ENCODE measurements at regions not wholly inside any gene's neighbourhood (a gene's known extent, or its start where the extent isn't known, plus 50 kb on each side); places are given as distances from the start of the nearest gene placed in this dataset.

DNA sequence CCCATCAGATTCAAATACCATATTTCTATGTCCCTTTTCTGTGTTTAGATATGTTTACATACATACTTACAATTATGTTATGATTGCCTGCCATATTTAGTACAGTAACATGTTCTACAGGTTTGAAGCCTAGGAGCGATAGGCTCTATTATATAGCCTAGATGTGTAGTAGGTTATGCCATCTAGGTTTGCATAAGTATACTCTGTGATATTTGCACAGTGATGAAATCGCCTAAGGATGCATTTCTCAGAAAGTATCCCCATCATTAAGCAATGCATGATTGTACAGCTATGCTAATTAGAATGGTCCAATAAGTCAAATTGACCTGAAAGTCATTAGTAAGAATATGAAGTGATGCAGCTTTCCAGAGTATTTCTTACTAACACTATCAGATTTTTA is 1171.7 kb upstream of the LRRTM3 start:
- H3K36me3 ChIP-seq (replicated peaks; ENCODE audit: low read depth, low read length) = no peaks in the 10 kb centered on the region
- no peak overlapping the region for H3K27ac ChIP-seq (ENCODE audit: low read length)
- TF ChIP-seq, protein P1, sequence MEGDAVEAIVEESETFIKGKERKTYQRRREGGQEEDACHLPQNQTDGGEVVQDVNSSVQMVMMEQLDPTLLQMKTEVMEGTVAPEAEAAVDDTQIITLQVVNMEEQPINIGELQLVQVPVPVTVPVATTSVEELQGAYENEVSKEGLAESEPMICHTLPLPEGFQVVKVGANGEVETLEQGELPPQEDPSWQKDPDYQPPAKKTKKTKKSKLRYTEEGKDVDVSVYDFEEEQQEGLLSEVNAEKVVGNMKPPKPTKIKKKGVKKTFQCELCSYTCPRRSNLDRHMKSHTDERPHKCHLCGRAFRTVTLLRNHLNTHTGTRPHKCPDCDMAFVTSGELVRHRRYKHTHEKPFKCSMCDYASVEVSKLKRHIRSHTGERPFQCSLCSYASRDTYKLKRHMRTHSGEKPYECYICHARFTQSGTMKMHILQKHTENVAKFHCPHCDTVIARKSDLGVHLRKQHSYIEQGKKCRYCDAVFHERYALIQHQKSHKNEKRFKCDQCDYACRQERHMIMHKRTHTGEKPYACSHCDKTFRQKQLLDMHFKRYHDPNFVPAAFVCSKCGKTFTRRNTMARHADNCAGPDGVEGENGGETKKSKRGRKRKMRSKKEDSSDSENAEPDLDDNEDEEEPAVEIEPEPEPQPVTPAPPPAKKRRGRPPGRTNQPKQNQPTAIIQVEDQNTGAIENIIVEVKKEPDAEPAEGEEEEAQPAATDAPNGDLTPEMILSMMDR (IDR thresholded peaks at IDR 0.05; ENCODE audit: low read depth, low read length) = no peak
- no peak for TF ChIP-seq EZH2phosphoT487 (IDR thresholded peaks at IDR 0.05; ENCODE audit: low read depth)
- H3K9me3 ChIP-seq (ENCODE audit: insufficient read depth, low read length) = no peaks in the 10 kb centered on the region
- no peaks in the 10 kb centered on the region for H3K4me1 ChIP-seq (ENCODE audit: low read length)
- no peak overlapping the region for H2AFZ ChIP-seq (ENCODE audit: low read depth, low read length)
- no peak overlapping the region for H3K9ac ChIP-seq (ENCODE audit: low read length)
- no peaks in the 10 kb centered on the region for H3K27me3 ChIP-seq (ENCODE audit: low read depth, low read length)
- H3K4me2 ChIP-seq (ENCODE audit: low read length) = no peak overlapping the region
- no peak overlapping the region for H3K4me3 ChIP-seq (ENCODE audit: low read length)
- no peaks in the 10 kb centered on the region for H3K79me2 ChIP-seq (ENCODE audit: low read length)
- H4K20me1 ChIP-seq (ENCODE audit: insufficient read depth, low read length) = no peaks in the 10 kb centered on the region

DNA sequence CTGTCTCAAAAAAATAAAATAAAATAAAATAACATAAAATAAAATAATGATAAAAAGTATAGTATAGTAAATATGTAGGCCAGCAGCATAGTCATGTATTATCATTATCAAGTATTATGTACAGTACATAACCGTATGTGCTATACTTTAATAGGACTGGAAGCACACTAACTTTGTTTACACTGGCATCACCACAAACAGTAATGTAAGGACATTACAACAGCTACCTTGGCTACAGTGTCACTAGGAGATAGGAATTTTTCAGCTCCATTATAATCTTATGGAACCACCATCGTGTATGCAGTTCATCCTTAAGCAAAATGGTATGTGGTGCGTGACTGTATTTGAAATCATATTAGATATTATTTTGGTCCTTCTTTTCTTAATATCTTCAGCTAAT is 1163.5 kb upstream of the LRRTM3 start:
- Histone ChIP-seq H3K4me2 (ENCODE audit: low read length) (no peak overlapping the region), H3K27ac (ENCODE audit: low read length) (no peak overlapping the region), H4K20me1 (ENCODE audit: insufficient read depth, low read length) (no peaks in the 10 kb centered on the region), H2AFZ (ENCODE audit: low read depth, low read length) (no peak overlapping the region), H3K27me3 (ENCODE audit: low read depth, low read length) (no peaks in the 10 kb centered on the region), H3K4me3 (ENCODE audit: low read length) (no peak overlapping the region), H3K9me3 (ENCODE audit: insufficient read depth, low read length) (no peaks in the 10 kb centered on the region), H3K9ac (ENCODE audit: low read length) (no peak overlapping the region), H3K4me1 (ENCODE audit: low read length) (no peaks in the 10 kb centered on the region), H3K79me2 (ENCODE audit: low read length) (no peaks in the 10 kb centered on the region), H3K36me3 (replicated peaks; ENCODE audit: low read depth, low read length) (no peaks in the 10 kb centered on the region)
- TF ChIP-seq EZH2phosphoT487 (IDR thresholded peaks at IDR 0.05; ENCODE audit: low read depth) = no peak
- TF ChIP-seq, protein P1 (IDR thresholded peaks at IDR 0.05; ENCODE audit: low read depth, low read length) = no peak

DNA sequence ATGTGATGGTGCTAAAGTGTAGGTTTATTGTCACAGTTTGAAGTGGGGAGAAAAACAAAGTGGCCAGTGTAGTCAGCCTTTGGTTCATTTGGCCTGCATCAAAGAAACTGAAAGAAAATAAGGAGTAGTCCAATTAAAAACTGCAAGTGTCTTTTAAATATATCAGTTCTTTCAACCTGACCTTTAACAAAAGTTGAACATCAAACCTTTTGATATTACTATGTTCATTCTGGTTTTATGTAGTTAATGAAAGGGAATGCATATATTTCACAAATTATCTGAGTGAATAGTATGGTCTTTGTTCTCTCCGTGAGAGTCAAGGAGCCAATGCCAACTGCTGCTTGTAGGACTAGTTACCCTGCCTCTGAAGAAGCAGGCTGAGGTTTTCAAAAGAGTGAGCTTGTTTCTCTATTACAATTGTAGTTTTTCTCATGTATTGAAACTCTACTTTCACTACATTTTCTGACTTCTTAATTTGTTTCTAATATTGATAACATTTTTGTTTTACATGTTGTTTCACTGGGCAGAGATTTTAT is 1160.8 kb upstream of the LRRTM3 start:
- Histone ChIP-seq H3K4me3 (ENCODE audit: low read length) (no peak overlapping the region), H3K79me2 (ENCODE audit: low read length) (no peaks in the 10 kb centered on the region), H2AFZ (ENCODE audit: low read depth, low read length) (no peak overlapping the region), H4K20me1 (ENCODE audit: insufficient read depth, low read length) (no peaks in the 10 kb centered on the region), H3K4me1 (ENCODE audit: low read length) (no peaks in the 10 kb centered on the region), H3K36me3 (replicated peaks; ENCODE audit: low read depth, low read length) (no peaks in the 10 kb centered on the region), H3K27me3 (ENCODE audit: low read depth, low read length) (no peaks in the 10 kb centered on the region), H3K9me3 (ENCODE audit: insufficient read depth, low read length) (no peaks in the 10 kb centered on the region), H3K4me2 (ENCODE audit: low read length) (no peak overlapping the region), H3K27ac (ENCODE audit: low read length) (no peak overlapping the region), H3K9ac (ENCODE audit: low read length) (no peak overlapping the region)
- TF ChIP-seq, protein P1 (IDR thresholded peaks at IDR 0.05; ENCODE audit: low read depth, low read length) = no peak
- no peak for TF ChIP-seq EZH2phosphoT487 (IDR thresholded peaks at IDR 0.05; ENCODE audit: low read depth)

DNA sequence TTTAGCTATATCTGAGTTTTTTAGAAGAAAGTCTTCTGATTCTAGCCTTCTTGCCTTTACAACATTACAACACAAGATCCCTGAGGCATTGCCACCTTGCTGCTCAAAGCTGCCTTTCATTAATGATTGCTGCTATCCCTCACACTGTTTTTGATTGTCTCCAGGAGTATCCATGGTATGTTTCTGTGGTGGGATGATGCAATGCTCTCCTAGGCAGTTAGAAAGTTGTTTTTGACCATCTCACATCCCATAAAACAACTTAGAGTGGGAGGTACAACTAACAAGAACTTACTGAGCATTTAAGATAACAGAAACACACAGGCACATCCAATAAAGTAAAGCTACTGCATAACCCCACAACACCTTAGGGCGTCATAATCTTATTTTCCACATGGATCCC is 1156.0 kb upstream of the LRRTM3 start:
- no peak overlapping the region for H3K4me2 ChIP-seq (ENCODE audit: low read length)
- no peaks in the 10 kb centered on the region for H3K36me3 ChIP-seq (replicated peaks; ENCODE audit: low read depth, low read length)
- no peak overlapping the region for H3K27ac ChIP-seq (ENCODE audit: low read length)
- H3K4me1 ChIP-seq (ENCODE audit: low read length) = no peaks in the 10 kb centered on the region
- H3K9me3 ChIP-seq (ENCODE audit: insufficient read depth, low read length) = no peaks in the 10 kb centered on the region
- H2AFZ ChIP-seq (ENCODE audit: low read depth, low read length) = no peak overlapping the region
- H3K9ac ChIP-seq (ENCODE audit: low read length) = no peak overlapping the region
- H3K4me3 ChIP-seq (ENCODE audit: low read length) = no peak overlapping the region
- TF ChIP-seq EZH2phosphoT487 (IDR thresholded peaks at IDR 0.05; ENCODE audit: low read depth) = no peak
- TF ChIP-seq, protein P1 (IDR thresholded peaks at IDR 0.05; ENCODE audit: low read depth, low read length) = no peak
- H3K27me3 ChIP-seq (ENCODE audit: low read depth, low read length) = no peaks in the 10 kb centered on the region
- H4K20me1 ChIP-seq (ENCODE audit: insufficient read depth, low read length) = no peaks in the 10 kb centered on the region
- no peaks in the 10 kb centered on the region for H3K79me2 ChIP-seq (ENCODE audit: low read length)
